ENCODE measurements at regions not wholly inside any gene's neighbourhood (a gene's known extent, or its start where the extent isn't known, plus 50 kb on each side); places are given as distances from the start of the nearest gene placed in this dataset.
A peak's percentile ranks its signal among the peaks of the same experiment; 100 is the strongest.
"Not testable (repeated sequence)": the region's sequence is repeated elsewhere in the genome, so short reads cannot be mapped to it uniquely, and the experiment has no call there.

DNA sequence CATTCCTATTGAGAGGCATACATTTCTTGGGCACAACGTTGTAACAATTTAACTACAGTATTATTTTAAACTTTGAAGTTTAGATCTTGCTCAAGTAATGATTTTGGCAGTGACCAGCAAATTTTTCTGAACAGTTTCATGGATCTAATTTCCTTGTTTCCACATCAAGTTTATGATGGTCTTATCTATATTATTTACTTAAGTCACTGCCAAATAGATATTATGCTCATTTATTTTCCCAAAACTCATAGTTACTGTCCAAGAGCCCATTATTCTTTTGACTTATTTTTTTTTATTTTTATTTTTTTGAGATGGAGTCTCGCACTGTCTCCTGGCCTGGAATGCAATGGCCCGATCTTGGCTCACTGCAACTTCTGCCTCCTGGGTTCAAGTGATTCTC, 86.5 kb upstream of the TLE4 start:
- DNase-seq = no peak

DNA sequence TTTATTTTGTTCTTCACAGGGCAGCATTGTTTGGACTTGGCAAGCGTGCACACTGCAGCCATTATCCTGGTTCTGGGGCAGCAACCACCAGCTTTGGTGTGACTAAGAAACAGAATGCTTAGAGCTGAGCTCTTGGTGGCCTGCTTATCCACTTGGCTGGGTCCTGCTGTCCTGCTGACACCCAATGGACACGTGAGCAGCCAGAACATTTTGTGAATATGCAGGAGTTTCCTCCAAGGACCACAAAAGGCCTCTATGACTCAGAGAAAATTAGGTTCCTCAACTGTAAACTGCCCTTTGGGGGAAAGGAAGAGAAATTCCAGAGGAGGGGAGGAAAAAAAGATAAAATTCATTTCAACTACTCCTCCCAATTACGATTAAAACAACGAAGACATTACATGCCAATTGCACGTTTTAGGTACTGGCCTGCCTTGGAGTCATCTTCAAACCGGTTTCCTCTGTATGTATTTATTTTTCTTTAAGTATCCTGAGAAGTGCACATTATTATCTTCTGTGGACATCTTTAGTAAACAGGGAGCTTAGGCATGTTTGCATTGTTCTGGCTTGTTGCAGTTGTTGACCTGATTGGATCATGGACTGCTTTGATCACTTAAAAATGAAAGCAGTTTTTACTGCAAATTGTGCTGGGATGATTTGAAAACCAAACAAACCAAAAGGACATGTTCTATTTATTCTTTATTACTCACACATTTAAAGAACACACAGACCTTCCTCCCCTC, 82.3 kb upstream of the TLE4 start:
- DNase-seq = peak in 51 of 58 donors; percentile 4 to 87 (median 51)

DNA sequence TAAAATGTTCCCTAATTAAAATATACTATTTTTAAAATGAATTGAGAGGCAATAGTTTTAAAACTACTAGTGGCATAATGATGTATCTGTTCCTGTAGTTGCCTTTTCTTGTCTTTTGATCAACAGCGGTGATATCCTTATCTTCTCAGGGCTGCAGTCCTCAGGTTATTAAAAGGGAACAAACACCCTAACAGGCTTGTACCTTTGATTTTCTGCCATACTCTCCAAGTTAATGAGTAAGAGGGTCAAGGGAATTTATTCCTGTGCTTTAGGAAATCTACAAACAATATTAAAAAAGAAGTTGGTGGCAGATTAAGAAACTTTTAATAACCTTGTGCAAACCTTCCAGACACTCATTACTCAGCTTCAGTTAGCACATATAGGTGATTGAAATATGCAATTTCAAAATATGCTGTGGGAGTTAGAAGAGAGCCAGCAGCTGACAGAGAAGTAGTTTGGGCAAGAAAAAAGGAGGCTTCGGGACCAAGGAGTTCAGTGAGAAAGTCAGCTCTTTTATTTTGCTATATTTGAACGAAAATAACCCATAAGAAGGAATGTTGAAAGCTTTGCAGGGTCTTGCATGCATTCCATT, 81.0 kb upstream of the TLE4 start:
- DNase-seq = no peak

DNA sequence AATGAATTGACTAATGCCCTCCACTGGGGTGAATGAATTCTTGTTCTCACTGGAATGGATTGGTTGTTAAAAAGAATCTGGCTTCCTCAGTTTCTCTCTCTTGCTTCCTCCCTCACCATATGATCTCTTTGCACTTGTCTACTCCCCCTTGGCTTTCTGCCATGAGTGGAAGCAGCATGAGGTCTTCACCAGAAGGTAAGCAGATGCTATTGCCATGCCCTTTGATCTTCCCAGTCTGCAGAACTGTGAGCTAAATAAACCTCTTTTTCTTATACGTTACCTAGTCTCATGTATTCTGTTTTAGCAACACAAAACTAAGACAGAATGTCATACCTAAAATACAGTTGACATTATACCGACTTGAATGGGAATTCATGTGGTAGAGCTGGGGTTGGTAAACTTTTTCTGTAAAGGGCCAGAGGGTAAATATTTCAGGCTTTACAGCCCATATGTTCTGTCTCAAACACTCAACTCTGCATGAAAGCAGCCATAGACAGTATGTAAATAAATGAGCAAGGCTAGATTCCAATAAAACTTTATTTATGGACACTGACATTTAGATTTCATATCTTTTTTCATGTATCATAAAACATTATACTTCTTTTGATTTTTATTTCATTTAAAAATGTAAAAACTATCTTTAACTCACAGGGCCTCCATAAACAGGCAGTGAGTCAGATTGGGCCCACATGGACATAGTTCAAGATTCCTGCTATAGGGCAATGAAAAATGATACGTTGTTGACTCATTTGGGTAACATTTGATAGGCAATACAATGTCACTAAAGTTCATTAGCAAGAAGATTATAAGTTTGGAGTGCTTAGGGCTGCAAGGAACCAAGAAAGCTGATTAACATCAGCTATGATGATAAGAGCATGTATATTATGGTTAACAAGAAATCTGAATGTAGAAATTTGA, 79.4 kb upstream of the TLE4 start:
- DNase-seq = no peak

DNA sequence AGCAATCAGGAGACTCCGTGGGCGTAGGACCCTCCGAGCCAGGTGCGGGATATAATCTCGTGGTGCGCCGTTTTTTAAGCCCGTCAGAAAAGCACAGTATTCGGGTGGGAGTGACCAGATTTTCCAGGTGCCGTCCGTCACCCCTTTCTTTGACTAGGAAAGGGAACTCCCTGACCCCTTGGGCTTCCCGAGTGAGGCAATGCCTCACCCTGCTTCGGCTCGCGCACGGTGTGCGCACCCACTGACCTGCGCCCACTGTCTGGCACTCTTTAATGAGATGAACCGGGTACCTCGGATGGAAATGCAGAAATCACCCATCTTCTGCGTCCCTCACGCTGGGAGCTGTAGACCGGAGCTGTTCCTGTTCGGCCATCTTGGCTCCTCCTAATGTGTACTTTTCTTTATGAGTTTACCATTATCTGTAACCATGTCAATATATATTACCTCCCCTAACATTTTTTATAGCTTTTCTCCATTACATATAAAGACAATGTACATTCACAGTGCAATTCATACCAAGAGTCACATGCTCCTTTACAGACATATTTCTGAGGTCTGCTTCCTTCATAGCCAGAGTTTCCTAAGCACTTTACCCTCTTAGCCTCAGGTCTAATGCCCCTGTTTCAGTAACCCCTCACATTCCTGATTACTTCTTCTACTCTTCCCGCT, 71.4 kb upstream of the TLE4 start:
- DNase-seq = not testable (repeated sequence)

DNA sequence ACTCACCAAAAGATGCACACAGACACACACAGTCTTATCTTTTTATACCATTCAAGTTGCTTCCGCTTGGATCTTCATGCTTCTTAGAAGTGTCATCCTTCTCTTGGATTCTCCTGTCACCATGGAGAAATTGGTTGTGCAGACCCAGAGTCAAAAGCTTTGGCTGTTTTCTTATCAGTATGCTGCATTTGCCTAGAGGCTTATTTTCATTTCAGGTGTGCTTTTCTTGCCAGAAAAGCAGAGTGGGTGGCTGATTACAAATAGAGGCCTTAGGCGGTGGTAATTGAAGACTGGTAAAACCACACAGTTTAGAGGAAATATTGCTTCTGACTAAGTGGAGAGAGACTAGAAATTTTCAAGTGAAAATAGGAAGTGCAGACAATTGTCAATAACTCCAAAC, 70.2 kb upstream of the TLE4 start:
- no peak for DNase-seq

DNA sequence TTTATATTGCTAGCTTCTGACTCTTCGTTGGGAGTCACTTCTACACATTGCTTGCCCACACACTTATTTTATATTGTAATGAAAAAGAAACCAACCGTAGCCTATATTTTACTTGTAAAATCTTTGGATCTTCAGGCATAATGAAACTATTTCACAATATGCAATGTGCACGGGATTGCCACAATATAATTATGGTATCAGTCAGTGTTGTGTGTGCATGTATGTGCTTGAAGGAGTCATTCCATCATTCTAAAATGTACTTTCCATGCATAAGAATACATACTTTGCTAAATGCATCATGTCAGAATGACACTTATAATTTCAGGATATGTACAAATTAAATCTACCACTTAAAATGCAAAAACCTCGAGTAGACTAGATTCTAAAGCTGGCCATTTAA, 64.0 kb upstream of the TLE4 start:
- no peak for DNase-seq

DNA sequence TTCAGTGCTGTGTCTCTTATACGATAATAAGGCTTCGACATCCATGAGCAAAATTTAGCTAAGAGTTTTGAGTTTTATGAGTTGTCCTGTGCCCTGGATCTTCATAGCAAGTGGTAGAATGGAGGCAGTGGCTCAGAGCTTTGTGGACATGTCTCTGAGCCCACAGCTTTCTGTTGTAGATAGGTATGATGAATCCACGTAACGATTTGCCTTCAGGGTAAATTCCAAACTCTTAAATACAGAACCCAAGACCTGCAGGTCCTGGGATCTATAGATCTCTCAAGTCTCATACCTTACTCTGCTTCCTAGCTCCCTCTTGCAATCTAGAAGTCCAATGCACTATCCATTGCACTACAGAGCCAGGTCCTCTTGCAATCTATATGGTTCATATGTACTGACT, 59.5 kb upstream of the TLE4 start:
- DNase-seq = no peak

Measured in anterior cingulate cortex (tissue), 58 donors.